Cardiac muscle cell (in vitro differentiated cells and primary cell): ENCODE measurements at regions not wholly inside any gene's neighbourhood (a gene's known extent, or its start where the extent isn't known, plus 50 kb on each side); places are given as distances from the start of the nearest gene placed in this dataset.

Source experiments
- DNase-seq, 2 donors: peaks; one replicate each; pipeline versions ENCODE4 v3.0.0 to v3.0.0-alpha.2; 2010 to 2017; ENCODE audit warnings: low read depth in 1 of 2, low spot score in 1 of 2
- H3K27ac ChIP-seq: fragments of 200-600 bp; sonication (generic); 2 replicates; pipeline ENCODE4 v1.5.1; 2016
- H3K27me3 ChIP-seq: fragments of 200-600 bp; sonication (generic); 2 replicates; pipeline ENCODE4 v1.6.0; 2016; ENCODE audit warnings: control low read depth
- H3K36me3 ChIP-seq: fragments of 200-600 bp; sonication (generic); 2 replicates; pipeline ENCODE4 v1.5.1; 2016; ENCODE audit warnings: control low read depth
- H3K4me1 ChIP-seq: fragments of 200-600 bp; sonication (generic); 2 replicates; pipeline ENCODE4 v1.8.1; 2017; ENCODE audit warnings: low read depth, mild to moderate bottlenecking, mixed run types
- H3K4me3 ChIP-seq: fragments of 200-600 bp; sonication (generic); 2 replicates; pipeline ENCODE4 v1.5.1; 2016; ENCODE audit warnings: mild to moderate bottlenecking
- H3K9me3 ChIP-seq: fragments of 200-600 bp; sonication (generic); 2 replicates; pipeline ENCODE4 v1.5.1; 2017; ENCODE audit warnings: low read depth, mild to moderate bottlenecking, control low read depth
- TF ChIP-seq, protein P1 (sequence below): IDR thresholded peaks from 2 replicates; pipeline ENCODE4 v1.5.1; 2012; ENCODE audit warnings: low read depth, mild to moderate bottlenecking, low read length

DNA sequence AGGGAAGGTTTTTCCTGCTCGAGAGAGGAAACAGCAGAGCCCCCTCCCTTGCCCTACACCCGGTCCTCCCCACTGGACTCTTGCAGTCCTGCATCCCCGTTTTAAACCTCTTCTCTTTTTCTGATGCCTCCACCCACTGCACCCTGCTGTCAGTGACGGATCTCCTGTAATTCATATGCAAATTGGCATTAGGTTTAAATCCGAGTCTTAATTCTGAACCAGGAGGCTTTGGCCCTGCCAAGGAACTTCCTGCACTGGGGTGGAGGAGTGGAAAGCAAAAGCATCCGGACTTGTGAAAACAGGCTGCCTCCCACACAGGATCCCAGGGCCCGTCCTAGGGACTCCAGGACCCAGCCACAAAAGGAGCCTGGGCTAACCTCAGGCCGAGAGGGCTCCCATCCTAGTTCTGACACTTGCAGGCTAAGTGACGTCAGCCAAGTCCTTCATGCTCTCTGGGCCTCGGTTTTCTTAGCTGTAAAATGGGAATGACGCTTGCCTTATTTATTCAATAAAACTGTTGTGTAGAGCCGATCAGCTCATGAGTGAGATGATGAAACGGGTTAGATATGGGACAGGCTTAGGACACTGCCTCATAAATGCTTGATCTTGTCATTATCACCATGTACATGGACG, 613.3 kb downstream of the AJAP1 start:
- no peak overlapping the region for H3K27ac ChIP-seq

DNA sequence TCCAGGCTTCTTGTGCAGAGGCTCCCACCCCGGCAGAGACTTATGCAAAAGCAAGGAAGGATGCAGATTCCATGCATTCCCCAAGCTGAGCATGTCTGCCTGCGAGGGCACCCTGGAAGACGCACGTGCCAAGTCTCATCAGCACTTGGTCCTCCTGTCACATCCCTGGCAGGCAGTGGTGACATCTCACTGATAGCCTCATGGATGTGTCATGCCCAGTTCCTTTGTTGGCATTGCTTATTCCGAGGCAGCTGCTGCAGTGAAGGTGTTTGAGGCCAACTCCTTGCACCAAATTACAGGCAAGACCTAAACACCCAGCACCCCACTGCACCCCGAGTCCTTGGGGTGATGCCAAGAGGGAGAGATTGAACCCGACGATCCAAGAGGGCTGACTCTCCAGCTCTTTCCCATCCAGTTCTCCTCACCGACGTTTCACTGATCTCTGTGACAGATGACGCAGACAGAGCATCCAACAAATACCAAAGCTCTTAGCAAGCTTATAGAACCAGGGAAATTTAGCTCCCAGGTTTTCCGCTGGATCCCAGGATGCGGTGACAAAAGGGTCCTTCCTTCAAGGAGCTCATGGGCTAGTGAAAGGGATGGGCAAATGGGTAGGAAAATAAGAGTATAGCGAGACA, 611.1 kb downstream of the AJAP1 start:
- TF ChIP-seq, protein P1, sequence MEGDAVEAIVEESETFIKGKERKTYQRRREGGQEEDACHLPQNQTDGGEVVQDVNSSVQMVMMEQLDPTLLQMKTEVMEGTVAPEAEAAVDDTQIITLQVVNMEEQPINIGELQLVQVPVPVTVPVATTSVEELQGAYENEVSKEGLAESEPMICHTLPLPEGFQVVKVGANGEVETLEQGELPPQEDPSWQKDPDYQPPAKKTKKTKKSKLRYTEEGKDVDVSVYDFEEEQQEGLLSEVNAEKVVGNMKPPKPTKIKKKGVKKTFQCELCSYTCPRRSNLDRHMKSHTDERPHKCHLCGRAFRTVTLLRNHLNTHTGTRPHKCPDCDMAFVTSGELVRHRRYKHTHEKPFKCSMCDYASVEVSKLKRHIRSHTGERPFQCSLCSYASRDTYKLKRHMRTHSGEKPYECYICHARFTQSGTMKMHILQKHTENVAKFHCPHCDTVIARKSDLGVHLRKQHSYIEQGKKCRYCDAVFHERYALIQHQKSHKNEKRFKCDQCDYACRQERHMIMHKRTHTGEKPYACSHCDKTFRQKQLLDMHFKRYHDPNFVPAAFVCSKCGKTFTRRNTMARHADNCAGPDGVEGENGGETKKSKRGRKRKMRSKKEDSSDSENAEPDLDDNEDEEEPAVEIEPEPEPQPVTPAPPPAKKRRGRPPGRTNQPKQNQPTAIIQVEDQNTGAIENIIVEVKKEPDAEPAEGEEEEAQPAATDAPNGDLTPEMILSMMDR: no peak
- no peak for DNase-seq

More for the DNA sequence above, 613.3 kb downstream of the AJAP1 start:
- TF ChIP-seq, protein P1: no peak
- Histone ChIP-seq H3K36me3 (no peaks in the 10 kb centered on the region), H3K9me3 (no peaks in the 10 kb centered on the region), H3K4me1 (no peaks in the 10 kb centered on the region), H3K4me3 (no peak overlapping the region), H3K27me3 (no peaks in the 10 kb centered on the region)
- no peak for DNase-seq

DNA sequence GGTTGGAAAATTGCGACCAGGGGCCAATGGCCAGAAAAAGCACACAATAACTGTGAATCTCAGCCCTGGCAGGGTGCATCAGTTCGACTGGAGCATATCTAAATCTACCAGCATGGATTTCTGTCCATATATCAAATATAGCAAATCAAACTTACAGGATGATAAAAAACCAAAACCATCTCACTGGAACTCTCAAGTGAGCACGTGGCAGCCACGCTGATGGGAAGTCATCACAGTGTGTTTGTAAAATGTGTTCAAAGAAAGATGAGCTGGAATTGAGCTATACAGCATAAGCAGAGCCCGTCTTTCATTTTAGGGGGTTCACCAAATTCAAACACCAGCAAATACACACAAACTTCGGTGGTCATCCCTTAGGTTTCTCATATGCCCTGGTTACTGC, 610.1 kb downstream of the AJAP1 start:
- no peaks in the 10 kb centered on the region for H3K36me3 ChIP-seq
- H3K4me3 ChIP-seq: no peak overlapping the region
- no peaks in the 10 kb centered on the region for H3K27me3 ChIP-seq
- no peaks in the 10 kb centered on the region for H3K9me3 ChIP-seq
- H3K4me1 ChIP-seq: no peaks in the 10 kb centered on the region
- no peak overlapping the region for H3K27ac ChIP-seq
- TF ChIP-seq, protein P1: no peak
- DNase-seq: no peak

More for the DNA sequence above, 611.1 kb downstream of the AJAP1 start:
- Histone ChIP-seq H3K9me3 (no peaks in the 10 kb centered on the region), H3K4me3 (no peak overlapping the region), H3K27ac (no peak overlapping the region), H3K27me3 (no peaks in the 10 kb centered on the region), H3K4me1 (no peaks in the 10 kb centered on the region), H3K36me3 (no peaks in the 10 kb centered on the region)

DNA sequence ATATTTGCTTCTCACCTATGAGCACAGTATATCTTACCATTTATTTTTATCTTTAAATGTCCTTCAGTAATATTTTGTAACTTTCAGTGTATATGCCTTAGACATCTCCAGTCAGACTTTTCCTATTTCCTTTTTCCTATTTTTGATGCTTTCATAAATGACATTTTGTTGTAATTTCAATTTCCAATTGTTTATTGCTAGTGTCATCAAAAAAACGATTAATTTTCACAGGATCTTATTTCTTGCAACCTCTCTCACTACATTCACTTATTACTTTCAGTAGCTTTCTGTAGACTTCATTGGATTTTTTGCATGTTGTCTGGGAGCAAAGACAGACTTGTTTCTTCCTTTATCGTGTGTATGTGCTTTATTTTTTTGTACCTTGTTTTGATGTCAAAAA, 602.4 kb downstream of the AJAP1 start:
- Histone ChIP-seq H3K9me3 (no peaks in the 10 kb centered on the region), H3K27me3 (no peaks in the 10 kb centered on the region), H3K4me3 (no peak overlapping the region), H3K27ac (no peak overlapping the region), H3K4me1 (no peaks in the 10 kb centered on the region), H3K36me3 (no peaks in the 10 kb centered on the region)
- TF ChIP-seq, protein P1: no peak
- no peak for DNase-seq

DNA sequence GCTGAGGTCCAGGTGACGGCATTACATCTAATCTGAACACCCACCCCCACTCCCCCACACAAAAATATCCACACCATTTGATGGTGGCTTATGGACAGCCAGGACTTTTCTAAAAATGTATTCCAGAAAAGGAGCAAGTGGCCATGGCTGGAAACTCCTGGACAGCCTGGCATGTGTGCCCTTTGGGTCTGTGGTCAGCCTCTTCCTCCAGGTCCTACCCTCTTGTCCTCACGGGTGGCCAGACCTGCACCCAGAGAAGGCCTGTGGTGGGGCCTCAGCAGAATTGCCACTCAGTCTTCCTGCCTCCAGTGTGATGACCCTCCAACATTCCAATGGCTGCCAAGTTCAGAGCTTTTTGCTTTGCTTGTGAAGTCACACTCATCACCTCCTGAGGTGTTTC, 600.6 kb downstream of the AJAP1 start:
- DNase-seq: no peak
- no peaks in the 10 kb centered on the region for H3K27me3 ChIP-seq
- no peaks in the 10 kb centered on the region for H3K9me3 ChIP-seq
- no peaks in the 10 kb centered on the region for H3K36me3 ChIP-seq
- H3K4me3 ChIP-seq: no peak overlapping the region
- no peaks in the 10 kb centered on the region for H3K4me1 ChIP-seq
- TF ChIP-seq, protein P1: no peak
- H3K27ac ChIP-seq: no peak overlapping the region
